SU-DHL-6 (cell line): ENCODE measurements at regions not wholly inside any gene's neighbourhood (a gene's known extent, or its start where the extent isn't known, plus 50 kb on each side); places are given as distances from the start of the nearest gene placed in this dataset.

Source experiments
- H2AFZ ChIP-seq: fragments of 200-600 bp; sonication (generic); 2 replicates; pipeline ENCODE4 v1.6.1; 2014; ENCODE audit warnings: low read depth, mild to moderate bottlenecking, moderate library complexity, mixed read lengths, antibody characterized with exemption, low read length; ENCODE audit not compliant: severe bottlenecking
- H3F3A ChIP-seq: fragments of 200-600 bp; shearing (Covaris generic); 2 replicates; pipeline ENCODE4 v1.6.0; 2016; ENCODE audit warnings: antibody characterized with exemption, mild to moderate bottlenecking; ENCODE audit not compliant: insufficient read depth
- H3K27ac ChIP-seq: fragments of 200-600 bp; sonication (generic); 2 replicates; pipeline ENCODE4 v1.5.1; 2016; ENCODE audit warnings: low read depth, mild to moderate bottlenecking, low read length, moderate library complexity, mixed read lengths
- H3K27me3 ChIP-seq: fragments of 200-600 bp; sonication (generic), shearing (Covaris generic); 2 replicates; pipeline ENCODE4 v1.6.0; 2014; ENCODE audit warnings: mild to moderate bottlenecking, low read length
- H3K36me3 ChIP-seq: fragments of 200-600 bp; sonication (generic); 2 replicates; pipeline ENCODE4 v1.6.1; 2014; ENCODE audit warnings: mild to moderate bottlenecking, low read length, mixed read lengths
- H3K4me2 ChIP-seq: fragments of 300-600, 200-600 bp; shearing (Covaris generic), sonication (generic); 2 replicates; pipeline ENCODE4 v1.6.0; 2014; ENCODE audit warnings: low read length, low read depth, mild to moderate bottlenecking; ENCODE audit not compliant: poor library complexity, severe bottlenecking
- H3K4me3 ChIP-seq: fragments of 200-600 bp; sonication (generic); 2 replicates; pipeline ENCODE4 v1.5.1; 2014; ENCODE audit warnings: antibody characterized with exemption, low read length, mild to moderate bottlenecking, mixed read lengths; ENCODE audit not compliant: insufficient read depth, poor library complexity, severe bottlenecking
- H3K79me2 ChIP-seq: fragments of 200-600 bp; sonication (generic); 2 replicates; pipeline ENCODE4 v1.6.1; 2014; ENCODE audit warnings: mild to moderate bottlenecking, low read length, moderate library complexity; ENCODE audit not compliant: insufficient read depth
- H3K9ac ChIP-seq: fragments of 200-600 bp; sonication (generic); 2 replicates; pipeline ENCODE4 v1.7.0; 2014; ENCODE audit warnings: mild to moderate bottlenecking, low read length
- H3K9me2 ChIP-seq: fragments of 200-600 bp; sonication (generic); replicated peaks from 2 replicates; pipeline ENCODE4 v1.6.1; 2014; ENCODE audit warnings: low read length; ENCODE audit not compliant: insufficient read depth
- H3K9me3 ChIP-seq: fragments of 200-600 bp; sonication (generic); 2 replicates; pipeline ENCODE4 v1.6.1; 2014; ENCODE audit warnings: low read length, mixed read lengths; ENCODE audit not compliant: insufficient read depth
- H4K20me1 ChIP-seq: fragments of 200-600 bp; sonication (generic); 2 replicates; pipeline ENCODE4 v1.6.1; 2014; ENCODE audit warnings: low read depth, mild to moderate bottlenecking, antibody characterized with exemption, low read length, moderate library complexity, mixed read lengths
- CTCF ChIP-seq: fragments of 200-600 bp; sonication (generic); IDR thresholded peaks from one replicate; pipeline ENCODE4 v1.5.1; 2017; ENCODE audit warnings: antibody characterized with exemption, mild to moderate bottlenecking, low read length, moderate library complexity; ENCODE audit not compliant: insufficient read depth, poor library complexity, severe bottlenecking
- EZH2phosphoT487 ChIP-seq: fragments of 200-600 bp; sonication (generic), shearing (Covaris generic); conservative IDR thresholded peaks from 2 replicates; pipeline ENCODE4 v1.6.1; 2018; ENCODE audit warnings: mild to moderate bottlenecking, antibody characterized with exemption, low read length, moderate library complexity, mixed read lengths

DNA sequence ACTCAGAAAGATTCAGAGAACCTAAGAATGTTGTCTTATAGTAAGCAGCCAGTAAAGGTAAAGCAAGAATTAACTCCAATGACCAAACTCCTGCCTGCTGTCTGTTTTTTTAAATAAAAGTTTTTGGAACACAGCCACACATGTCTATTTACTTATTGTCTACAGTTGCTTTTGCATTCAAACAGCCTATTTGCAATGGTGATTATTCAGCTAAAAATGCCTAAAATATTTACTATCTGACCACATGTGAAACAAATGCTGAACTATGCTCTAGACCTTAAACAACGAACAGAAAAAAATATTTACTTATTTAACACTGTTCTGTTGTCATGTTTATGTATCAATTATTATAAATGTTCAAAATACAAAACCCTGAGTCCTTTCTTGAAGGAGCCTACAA lies 1246.6 kb downstream of the FAM181B start:
- Histone ChIP-seq H3K4me3 (no peak overlapping the region), H3K9ac (no peak overlapping the region), H3K79me2 (no peaks in the 10 kb centered on the region), H2AFZ (no peak overlapping the region), H3K27ac (no peak overlapping the region), H3F3A (no peaks in the 10 kb centered on the region), H3K27me3 (no peaks in the 10 kb centered on the region), H3K4me2 (no peak overlapping the region), H4K20me1 (no peaks in the 10 kb centered on the region), H3K9me3 (no peaks in the 10 kb centered on the region), H3K9me2 (no peaks in the 10 kb centered on the region), H3K36me3 (no peaks in the 10 kb centered on the region)
- TF ChIP-seq CTCF, result no peak
- TF ChIP-seq EZH2phosphoT487, result no peak

DNA sequence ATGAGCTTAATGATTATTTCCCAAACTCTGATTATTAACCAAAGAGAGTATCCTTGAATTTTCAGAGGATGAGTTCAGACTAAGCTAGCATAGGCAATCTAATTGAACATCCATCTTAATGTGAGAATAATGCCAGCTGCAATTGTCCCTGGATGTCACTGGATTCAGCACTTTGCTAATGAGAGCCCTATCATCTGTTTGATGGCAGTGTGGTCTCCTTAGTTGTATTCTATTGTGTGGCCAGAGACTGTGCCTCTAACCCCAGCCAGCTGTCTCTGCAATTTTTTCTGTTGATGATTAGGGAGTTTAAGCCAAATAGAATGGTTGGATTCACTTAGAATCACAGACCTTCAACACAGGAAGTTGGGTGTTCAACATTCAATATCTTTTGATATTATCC lies 1249.5 kb downstream of the FAM181B start:
- H4K20me1 ChIP-seq, result no peaks in the 10 kb centered on the region
- no peak overlapping the region for H2AFZ ChIP-seq
- H3K36me3 ChIP-seq, result no peaks in the 10 kb centered on the region
- no peak overlapping the region for H3K4me2 ChIP-seq
- H3F3A ChIP-seq, result no peaks in the 10 kb centered on the region
- H3K27me3 ChIP-seq, result no peaks in the 10 kb centered on the region
- TF ChIP-seq CTCF (no peak), EZH2phosphoT487 (no peak)
- H3K9ac ChIP-seq, result no peak overlapping the region
- H3K9me2 ChIP-seq, result no peaks in the 10 kb centered on the region
- no peaks in the 10 kb centered on the region for H3K79me2 ChIP-seq
- no peaks in the 10 kb centered on the region for H3K9me3 ChIP-seq
- no peak overlapping the region for H3K4me3 ChIP-seq
- no peak overlapping the region for H3K27ac ChIP-seq

DNA sequence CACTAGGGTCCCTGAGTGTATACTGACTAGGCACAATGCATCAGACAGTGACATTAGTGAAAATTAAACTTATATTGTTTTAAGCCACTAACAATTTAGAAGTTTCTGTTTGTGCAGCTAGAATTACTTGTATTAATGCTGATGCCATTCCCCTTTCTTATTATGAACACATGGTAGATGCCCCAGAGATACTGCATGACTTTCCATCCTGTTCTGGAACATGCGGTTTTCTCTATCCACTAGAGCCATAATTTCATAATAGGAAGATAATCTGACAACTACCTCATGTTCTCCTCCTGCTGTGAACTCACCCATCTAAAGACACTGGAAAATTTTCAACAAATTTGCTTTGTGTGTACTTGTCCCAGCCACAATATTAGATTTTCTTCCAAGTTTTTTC lies 1256.4 kb downstream of the FAM181B start:
- H3K9ac ChIP-seq, result no peak overlapping the region
- H3K4me2 ChIP-seq, result no peak overlapping the region
- H3K27ac ChIP-seq, result no peak overlapping the region
- no peaks in the 10 kb centered on the region for H3K9me2 ChIP-seq
- no peak overlapping the region for H3K4me3 ChIP-seq
- no peaks in the 10 kb centered on the region for H3K79me2 ChIP-seq
- no peak for TF ChIP-seq EZH2phosphoT487
- no peak for TF ChIP-seq CTCF
- no peaks in the 10 kb centered on the region for H3K9me3 ChIP-seq
- H3K36me3 ChIP-seq, result no peaks in the 10 kb centered on the region
- no peaks in the 10 kb centered on the region for H4K20me1 ChIP-seq
- no peak overlapping the region for H2AFZ ChIP-seq
- H3K27me3 ChIP-seq, result no peaks in the 10 kb centered on the region
- H3F3A ChIP-seq, result no peaks in the 10 kb centered on the region

DNA sequence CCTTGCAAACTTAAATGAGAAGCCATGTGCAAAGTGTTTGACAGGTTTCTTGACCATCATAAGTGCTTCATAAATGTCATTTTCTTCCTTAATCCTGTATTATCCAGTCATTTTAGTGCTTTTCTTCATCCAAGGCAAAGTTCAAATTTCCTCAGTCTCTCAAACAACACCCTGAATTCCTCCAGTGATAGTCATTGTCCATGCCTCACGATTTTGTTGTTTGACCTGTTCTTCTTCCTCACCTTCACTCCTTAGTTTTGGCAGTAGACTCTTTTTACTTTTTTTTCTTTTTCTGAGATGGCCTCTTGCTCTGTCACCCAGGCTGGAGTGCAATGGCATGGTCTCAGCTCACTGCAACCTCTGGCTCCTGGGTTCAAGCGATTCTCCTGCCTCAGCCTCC lies 1257.3 kb downstream of the FAM181B start:
- no peaks in the 10 kb centered on the region for H3K9me3 ChIP-seq
- H3K27me3 ChIP-seq, result no peaks in the 10 kb centered on the region
- H4K20me1 ChIP-seq, result no peaks in the 10 kb centered on the region
- no peak overlapping the region for H2AFZ ChIP-seq
- no peak overlapping the region for H3K4me3 ChIP-seq
- no peaks in the 10 kb centered on the region for H3K36me3 ChIP-seq
- TF ChIP-seq EZH2phosphoT487 (no peak), CTCF (no peak)
- H3K9me2 ChIP-seq, result no peaks in the 10 kb centered on the region
- no peak overlapping the region for H3K9ac ChIP-seq
- no peaks in the 10 kb centered on the region for H3K79me2 ChIP-seq
- H3K27ac ChIP-seq, result no peak overlapping the region
- no peaks in the 10 kb centered on the region for H3F3A ChIP-seq
- no peak overlapping the region for H3K4me2 ChIP-seq
